Fibroblast of pulmonary artery (primary cell): ENCODE measurements at regions not wholly inside any gene's neighbourhood (a gene's known extent, or its start where the extent isn't known, plus 50 kb on each side); places are given as distances from the start of the nearest gene placed in this dataset.

ENCODE experiments used
- DNase-seq: peaks from one replicate; pipeline ENCODE4 v3.0.0-alpha.2; 2010; ENCODE audit warnings: low read depth
- H3K4me3 ChIP-seq: replicated peaks from 2 replicates; pipeline ENCODE4 v1.5.1; 2011; ENCODE audit warnings: low read depth, mild to moderate bottlenecking, control low read depth, low read length, moderate library complexity
- CTCF ChIP-seq: IDR thresholded peaks from 2 replicates; pipeline ENCODE4 v1.5.1; 2011; ENCODE audit warnings: mild to moderate bottlenecking, control low read depth, low read length, inconsistent platforms; ENCODE audit errors: missing control alignments

DNA sequence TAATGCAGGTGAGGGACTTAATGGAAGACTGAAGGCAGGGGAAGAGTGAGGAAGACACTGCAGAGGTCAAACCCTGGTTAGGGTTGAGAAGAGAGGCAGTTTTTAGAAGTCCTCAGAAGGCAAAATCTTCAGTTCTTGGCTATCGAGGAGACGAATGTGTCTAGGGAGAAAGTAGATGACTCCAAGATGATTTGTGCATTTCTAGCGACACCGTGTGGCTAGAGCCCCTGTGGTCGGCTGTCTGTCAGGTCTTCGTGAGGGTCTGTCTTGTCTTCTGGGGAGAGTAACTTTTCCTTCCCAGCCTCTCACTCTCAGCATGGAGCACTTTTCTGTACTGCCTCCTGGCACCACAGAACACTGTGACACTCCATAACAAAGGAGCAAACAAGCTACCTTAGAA lies 458.1 kb downstream of the STIM2 start:
- DNase-seq: peak; percentile 35
- TF ChIP-seq CTCF: peak; percentile 40
- no peak overlapping the region for H3K4me3 ChIP-seq

GRCh38 chr4:27326991-27327390 lies 466.4 kb downstream of the STIM2 start:
- TF ChIP-seq CTCF: no peak
- DNase-seq: no peak
- no peak overlapping the region for H3K4me3 ChIP-seq

- TF ChIP-seq CTCF: no peak
Observed at GRCh38 chr4:27327421-27328181, 467.0 kb downstream of the STIM2 start.

DNA sequence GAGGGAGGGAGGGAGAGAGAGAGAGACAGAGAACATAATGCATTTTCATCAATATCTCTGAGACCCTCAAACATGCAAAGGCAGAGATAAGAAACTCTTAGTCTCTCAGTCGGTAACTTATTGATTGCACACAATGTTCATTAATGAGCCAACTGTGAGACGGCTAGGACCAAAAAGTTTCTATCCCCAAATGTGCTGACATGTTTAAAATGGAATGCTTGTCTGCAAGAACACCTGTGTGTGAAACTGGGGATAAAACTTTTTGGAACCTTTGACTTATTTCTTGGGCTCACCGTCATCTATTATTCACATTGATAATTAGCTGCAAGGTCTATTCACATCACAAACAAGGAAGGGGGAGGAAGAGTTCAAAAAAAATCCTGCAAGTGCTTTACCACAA lies 477.9 kb downstream of the STIM2 start:
- TF ChIP-seq CTCF: no peak
- no peak for DNase-seq
- no peak overlapping the region for H3K4me3 ChIP-seq

More at GRCh38 chr4:27327421-27328181, 467.0 kb downstream of the STIM2 start:
- DNase-seq: no peak
- H3K4me3 ChIP-seq: no peak overlapping the region

GRCh38 chr4:27343411-27343810 lies 482.8 kb downstream of the STIM2 start:
- DNase-seq: no peak

GRCh38 chr4:27350161-27350560 lies 489.5 kb downstream of the STIM2 start:
- no peak for TF ChIP-seq CTCF
- peak; percentile 16 for DNase-seq
- no peak overlapping the region for H3K4me3 ChIP-seq

More at GRCh38 chr4:27343411-27343810, 482.8 kb downstream of the STIM2 start:
- H3K4me3 ChIP-seq: no peak overlapping the region
- TF ChIP-seq CTCF: no peak

DNA sequence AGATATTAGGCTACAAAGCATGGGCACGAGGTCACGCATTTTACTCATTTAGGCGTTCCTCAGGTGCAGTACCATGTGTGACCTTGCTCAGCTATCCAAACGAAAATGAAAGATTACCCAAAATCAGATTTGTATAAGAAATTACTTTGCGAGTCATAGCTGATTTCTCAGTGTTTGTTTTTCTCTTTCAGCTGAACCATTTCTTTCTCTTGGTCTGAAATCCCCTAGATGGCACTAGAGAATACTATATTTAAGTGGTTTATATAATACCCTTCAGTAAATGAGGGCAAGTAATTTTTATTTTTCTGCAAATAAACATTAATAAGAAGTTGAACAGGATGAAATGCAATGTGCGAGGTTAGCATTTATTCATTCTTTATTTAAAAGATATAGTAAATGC lies 496.6 kb downstream of the STIM2 start:
- DNase-seq: peak; percentile 45
- H3K4me3 ChIP-seq: no peak overlapping the region
- peak; percentile 47 for TF ChIP-seq CTCF
